Endodermal cell (in vitro differentiated cells): ENCODE measurements at regions not wholly inside any gene's neighbourhood (a gene's known extent, or its start where the extent isn't known, plus 50 kb on each side); places are given as distances from the start of the nearest gene placed in this dataset.

Source experiments
- DNase-seq: peaks from one replicate; pipeline ENCODE4 v3.0.0-alpha.2; 2017
- H3K27ac ChIP-seq: 2 replicates; pipeline ENCODE4 v1.5.1; 2013; ENCODE audit warnings: mild to moderate bottlenecking, low read depth, low read length, moderate library complexity
- H3K27me3 ChIP-seq: 2 replicates; pipeline ENCODE4 v1.6.1; 2013; ENCODE audit warnings: mild to moderate bottlenecking, low read length, moderate library complexity; ENCODE audit not compliant: insufficient read depth, control insufficient read depth, poor library complexity, severe bottlenecking
- H3K36me3 ChIP-seq: 2 replicates; pipeline ENCODE4 v1.7.0; 2013; ENCODE audit warnings: mild to moderate bottlenecking, low read length, moderate library complexity; ENCODE audit not compliant: control insufficient read depth, insufficient read depth
- H3K4me1 ChIP-seq: one replicate; pipeline ENCODE4 v1.7.0; 2013; ENCODE audit warnings: low read length; ENCODE audit not compliant: control insufficient read depth, insufficient read depth
- H3K4me3 ChIP-seq: 2 replicates; pipeline ENCODE4 v1.5.1; 2013; ENCODE audit warnings: mild to moderate bottlenecking, low read length, moderate library complexity
- H3K9ac ChIP-seq: 2 replicates; pipeline ENCODE4 v1.6.1; 2013; ENCODE audit warnings: mild to moderate bottlenecking, low read length, moderate library complexity; ENCODE audit not compliant: poor library complexity, severe bottlenecking; ENCODE audit errors: extremely low read depth
- H3K9me3 ChIP-seq: 2 replicates; pipeline ENCODE4 v1.6.1; 2013; ENCODE audit warnings: mild to moderate bottlenecking, low read length, moderate library complexity; ENCODE audit not compliant: control insufficient read depth
- H3K27ac Mint-ChIP-seq: 2 replicates; pipeline ENCODE4 v1.8.0; 2020; ENCODE audit warnings: mixed read lengths
- H3K27me3 Mint-ChIP-seq: 2 replicates; pipeline ENCODE4 v1.8.0; 2021; ENCODE audit warnings: mild to moderate bottlenecking, mixed read lengths; ENCODE audit not compliant: insufficient read depth
- H3K36me3 Mint-ChIP-seq: 2 replicates; pipeline ENCODE4 v1.8.0; 2020; ENCODE audit warnings: low read depth, mixed read lengths
- H3K4me1 Mint-ChIP-seq: 2 replicates; pipeline ENCODE4 v1.8.0; 2020; ENCODE audit warnings: mixed read lengths
- H3K4me3 Mint-ChIP-seq: 2 replicates; pipeline ENCODE4 v1.8.0; 2020; ENCODE audit warnings: mild to moderate bottlenecking, moderate library complexity, mixed read lengths
- H3K9me3 Mint-ChIP-seq: 2 replicates; pipeline ENCODE4 v1.8.0; 2020; ENCODE audit warnings: mild to moderate bottlenecking, mixed read lengths
- WGBS, 2 experiments: methylation state at CpG; one replicate each; pipeline versions ENCODE4 v1.1.5 to v1.1.7; 2013; ENCODE audit warnings: missing lambda C conversion rate in 2 of 2, mixed read lengths in 1 of 2; ENCODE audit not compliant: insufficient coverage in 1 of 2, insufficient read length in 1 of 2; 5-methylcytosine and 5-hydroxymethylcytosine counted together
- TF ChIP-seq, protein P1 (sequence below): fragments of 200-600 bp; sonication (generic); conservative IDR thresholded peaks from 2 replicates; pipeline ENCODE4 v1.5.0; 2021; ENCODE audit warnings: antibody characterized with exemption, mild to moderate bottlenecking

DNA sequence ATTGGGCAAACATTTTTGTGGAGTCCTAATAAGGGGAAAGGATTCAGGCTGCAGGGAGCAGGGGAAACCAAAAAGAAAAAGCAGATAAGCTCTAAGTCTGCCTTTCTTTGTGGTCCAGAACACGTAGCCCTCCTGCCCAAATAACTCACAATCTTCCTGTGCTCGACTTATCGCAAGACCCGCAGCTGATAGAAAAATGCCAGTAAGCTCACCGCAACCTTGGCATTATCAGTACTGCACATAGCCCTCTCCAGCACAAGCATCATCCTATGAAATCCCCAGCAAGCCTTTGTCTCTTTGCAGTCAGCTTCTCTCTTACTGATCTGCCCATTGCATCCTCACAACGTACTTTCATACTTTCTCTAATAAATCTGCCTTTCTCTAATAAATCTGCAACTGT lies 202.4 kb upstream of the HNRNPA3 start:
- TF ChIP-seq, protein P1, sequence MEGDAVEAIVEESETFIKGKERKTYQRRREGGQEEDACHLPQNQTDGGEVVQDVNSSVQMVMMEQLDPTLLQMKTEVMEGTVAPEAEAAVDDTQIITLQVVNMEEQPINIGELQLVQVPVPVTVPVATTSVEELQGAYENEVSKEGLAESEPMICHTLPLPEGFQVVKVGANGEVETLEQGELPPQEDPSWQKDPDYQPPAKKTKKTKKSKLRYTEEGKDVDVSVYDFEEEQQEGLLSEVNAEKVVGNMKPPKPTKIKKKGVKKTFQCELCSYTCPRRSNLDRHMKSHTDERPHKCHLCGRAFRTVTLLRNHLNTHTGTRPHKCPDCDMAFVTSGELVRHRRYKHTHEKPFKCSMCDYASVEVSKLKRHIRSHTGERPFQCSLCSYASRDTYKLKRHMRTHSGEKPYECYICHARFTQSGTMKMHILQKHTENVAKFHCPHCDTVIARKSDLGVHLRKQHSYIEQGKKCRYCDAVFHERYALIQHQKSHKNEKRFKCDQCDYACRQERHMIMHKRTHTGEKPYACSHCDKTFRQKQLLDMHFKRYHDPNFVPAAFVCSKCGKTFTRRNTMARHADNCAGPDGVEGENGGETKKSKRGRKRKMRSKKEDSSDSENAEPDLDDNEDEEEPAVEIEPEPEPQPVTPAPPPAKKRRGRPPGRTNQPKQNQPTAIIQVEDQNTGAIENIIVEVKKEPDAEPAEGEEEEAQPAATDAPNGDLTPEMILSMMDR: no peak
- Mint-ChIP-seq H3K36me3 (peaks cover 5% of the 10 kb centered on the region), H3K27ac (no peak overlapping the region), H3K9me3 (peaks cover 22% of the 10 kb centered on the region), H3K27me3 (peaks cover 59% of the 10 kb centered on the region), H3K4me3 (no peak overlapping the region), H3K4me1 (no peaks in the 10 kb centered on the region)
- no peak overlapping the region for H3K27ac ChIP-seq
- H3K4me3 ChIP-seq: no peak overlapping the region
- peaks cover 18% of the 10 kb centered on the region for H3K9me3 ChIP-seq
- H3K4me1 ChIP-seq: no peaks in the 10 kb centered on the region
- WGBS, 2 experiments: 85 to 90% methylated on average over 6 of the region's 6 CpGs
- DNase-seq: no peak
- peaks cover 33% of the 10 kb centered on the region for H3K27me3 ChIP-seq
- no peak overlapping the region for H3K9ac ChIP-seq
- H3K36me3 ChIP-seq: no peaks in the 10 kb centered on the region

DNA sequence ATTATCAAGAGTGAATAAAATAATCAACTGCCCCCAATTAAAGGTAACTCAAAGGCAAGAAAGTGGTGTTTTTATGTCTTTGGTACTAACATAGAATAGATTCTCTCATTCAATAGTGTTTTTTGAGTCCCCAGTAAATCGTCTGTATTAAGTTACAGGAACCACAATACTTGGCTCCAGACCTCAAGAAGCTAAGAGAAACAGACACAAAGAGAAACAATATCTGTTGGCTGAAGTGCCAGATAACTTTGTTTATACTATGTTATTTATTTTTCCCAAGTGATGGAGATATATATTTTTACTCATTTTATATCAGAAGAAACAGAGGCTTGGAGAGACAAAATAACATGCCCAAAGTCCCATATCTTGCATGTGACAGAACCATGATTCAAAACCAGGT lies 201.7 kb upstream of the HNRNPA3 start:
- no peaks in the 10 kb centered on the region for H3K4me1 ChIP-seq
- no peaks in the 10 kb centered on the region for H3K4me1 Mint-ChIP-seq
- H3K9me3 Mint-ChIP-seq: peaks cover 22% of the 10 kb centered on the region
- TF ChIP-seq, protein P1: no peak
- H3K36me3 ChIP-seq: no peaks in the 10 kb centered on the region
- H3K27me3 ChIP-seq: peaks cover 40% of the 10 kb centered on the region
- no peak overlapping the region for H3K4me3 ChIP-seq
- H3K27ac Mint-ChIP-seq: no peak overlapping the region
- no peak overlapping the region for H3K9ac ChIP-seq
- H3K4me3 Mint-ChIP-seq: no peak overlapping the region
- no peak overlapping the region for H3K27ac ChIP-seq
- 67% methylated on average over 1 of the region's 1 CpG; no CpG with 5 or more reads in 1 of the 2 experiments for WGBS, 2 experiments
- H3K9me3 ChIP-seq: peaks cover 15% of the 10 kb centered on the region
- DNase-seq: no peak
- peaks cover 62% of the 10 kb centered on the region for H3K27me3 Mint-ChIP-seq
- H3K36me3 Mint-ChIP-seq: peaks cover 5% of the 10 kb centered on the region

DNA sequence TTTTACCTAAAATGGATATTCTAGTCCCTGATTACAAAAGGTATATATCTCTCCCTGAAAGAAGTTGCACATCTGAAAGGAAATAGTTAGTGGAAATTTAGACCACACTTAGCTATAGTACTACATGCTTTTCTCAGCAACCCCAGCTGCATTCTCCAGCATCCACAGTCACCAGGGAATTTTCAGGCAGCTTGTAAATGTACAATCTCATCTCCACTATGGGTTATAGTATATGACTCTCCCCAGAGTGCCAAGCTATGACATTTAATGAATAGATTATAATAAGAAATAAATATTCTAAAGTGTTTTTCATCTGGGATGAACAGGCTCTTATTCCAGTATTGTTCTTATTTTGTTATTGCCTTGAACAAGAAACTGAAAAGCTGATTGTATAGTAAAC lies 197.6 kb upstream of the HNRNPA3 start:
- no peaks in the 10 kb centered on the region for H3K36me3 Mint-ChIP-seq
- H3K27ac ChIP-seq: no peak overlapping the region
- no peak overlapping the region for H3K9ac ChIP-seq
- TF ChIP-seq, protein P1: no peak
- H3K9me3 Mint-ChIP-seq: no peaks in the 10 kb centered on the region
- no peak overlapping the region for H3K4me3 Mint-ChIP-seq
- H3K36me3 ChIP-seq: no peaks in the 10 kb centered on the region
- peaks cover 78% of the 10 kb centered on the region for H3K27me3 ChIP-seq
- H3K4me1 ChIP-seq: no peaks in the 10 kb centered on the region
- H3K27ac Mint-ChIP-seq: no peak overlapping the region
- H3K27me3 Mint-ChIP-seq: peaks cover 91% of the 10 kb centered on the region
- H3K4me3 ChIP-seq: no peak overlapping the region
- no peaks in the 10 kb centered on the region for H3K9me3 ChIP-seq
- no peak for DNase-seq
- H3K4me1 Mint-ChIP-seq: no peaks in the 10 kb centered on the region
